ENCODE measurements at regions not wholly inside any gene's neighbourhood (a gene's known extent, or its start where the extent isn't known, plus 50 kb on each side); places are given as distances from the start of the nearest gene placed in this dataset.

DNA sequence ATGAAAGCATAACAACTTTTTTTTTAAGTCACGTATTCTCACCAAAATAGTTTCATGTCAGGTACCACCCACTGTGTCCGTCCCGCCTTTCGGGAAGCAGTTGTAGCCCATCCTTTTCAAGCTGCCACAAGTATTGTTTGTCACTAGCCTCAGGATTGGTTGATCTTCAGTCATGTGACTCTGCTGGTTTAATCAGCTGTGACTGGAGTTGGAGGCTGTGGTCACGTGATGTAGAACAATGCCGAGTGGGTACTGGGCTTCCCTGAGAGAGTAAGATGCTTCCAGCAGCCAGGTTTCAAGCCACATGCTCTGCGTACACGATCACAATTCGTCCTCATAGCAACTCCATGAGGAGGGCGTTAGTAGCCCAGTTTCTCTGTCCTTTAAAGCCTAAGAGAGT lies 83.0 kb upstream of the WSCD2 start:
- TF ChIP-seq, protein P1, sequence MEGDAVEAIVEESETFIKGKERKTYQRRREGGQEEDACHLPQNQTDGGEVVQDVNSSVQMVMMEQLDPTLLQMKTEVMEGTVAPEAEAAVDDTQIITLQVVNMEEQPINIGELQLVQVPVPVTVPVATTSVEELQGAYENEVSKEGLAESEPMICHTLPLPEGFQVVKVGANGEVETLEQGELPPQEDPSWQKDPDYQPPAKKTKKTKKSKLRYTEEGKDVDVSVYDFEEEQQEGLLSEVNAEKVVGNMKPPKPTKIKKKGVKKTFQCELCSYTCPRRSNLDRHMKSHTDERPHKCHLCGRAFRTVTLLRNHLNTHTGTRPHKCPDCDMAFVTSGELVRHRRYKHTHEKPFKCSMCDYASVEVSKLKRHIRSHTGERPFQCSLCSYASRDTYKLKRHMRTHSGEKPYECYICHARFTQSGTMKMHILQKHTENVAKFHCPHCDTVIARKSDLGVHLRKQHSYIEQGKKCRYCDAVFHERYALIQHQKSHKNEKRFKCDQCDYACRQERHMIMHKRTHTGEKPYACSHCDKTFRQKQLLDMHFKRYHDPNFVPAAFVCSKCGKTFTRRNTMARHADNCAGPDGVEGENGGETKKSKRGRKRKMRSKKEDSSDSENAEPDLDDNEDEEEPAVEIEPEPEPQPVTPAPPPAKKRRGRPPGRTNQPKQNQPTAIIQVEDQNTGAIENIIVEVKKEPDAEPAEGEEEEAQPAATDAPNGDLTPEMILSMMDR (IDR thresholded peaks at IDR 0.05), result no peak
- TF ChIP-seq POLR2A (IDR thresholded peaks at IDR 0.05) (no peak), POLR2AphosphoS5 (IDR thresholded peaks at IDR 0.05) (no peak)
